ENCODE measurements at regions not wholly inside any gene's neighbourhood (a gene's known extent, or its start where the extent isn't known, plus 50 kb on each side); places are given as distances from the start of the nearest gene placed in this dataset.

- no peak for TF ChIP-seq CTCF (IDR thresholded peaks at IDR 0.05; ENCODE audit: control insufficient read depth, insufficient read depth, low read depth, low read length, missing control alignments)
- no peak overlapping the region for H3K4me3 ChIP-seq (ENCODE audit: control insufficient read depth, low read depth, low read length)
- DNase-seq (ENCODE audit: low read depth), result no peak
These were observed 130.5 kb downstream of the FAM76B start for GRCh38 chr11:95659088-95659487.

- DNase-seq (ENCODE audit: low read depth), result no peak
- no peak for TF ChIP-seq CTCF (IDR thresholded peaks at IDR 0.05; ENCODE audit: control insufficient read depth, insufficient read depth, low read depth, low read length, missing control alignments)
- no peak overlapping the region for H3K4me3 ChIP-seq (ENCODE audit: control insufficient read depth, low read depth, low read length)
These were observed 134.0 kb downstream of the FAM76B start for GRCh38 chr11:95655536-95655935.

GRCh38 chr11:95653680-95654079, 135.9 kb downstream of the FAM76B start:
- DNase-seq (ENCODE audit: low read depth), result no peak
- no peak overlapping the region for H3K4me3 ChIP-seq (ENCODE audit: control insufficient read depth, low read depth, low read length)
- TF ChIP-seq CTCF (IDR thresholded peaks at IDR 0.05; ENCODE audit: control insufficient read depth, insufficient read depth, low read depth, low read length, missing control alignments), result no peak

GRCh38 chr11:95653099-95653498, 136.5 kb downstream of the FAM76B start:
- TF ChIP-seq CTCF (IDR thresholded peaks at IDR 0.05; ENCODE audit: control insufficient read depth, insufficient read depth, low read depth, low read length, missing control alignments), result no peak
- H3K4me3 ChIP-seq (ENCODE audit: control insufficient read depth, low read depth, low read length), result no peak overlapping the region
- DNase-seq (ENCODE audit: low read depth), result no peak

GRCh38 chr11:95652002-95652472, 137.5 kb downstream of the FAM76B start:
- no peak for TF ChIP-seq CTCF (IDR thresholded peaks at IDR 0.05; ENCODE audit: control insufficient read depth, insufficient read depth, low read depth, low read length, missing control alignments)
- H3K4me3 ChIP-seq (ENCODE audit: control insufficient read depth, low read depth, low read length), result no peak overlapping the region
- no peak for DNase-seq (ENCODE audit: low read depth)

- DNase-seq (ENCODE audit: low read depth), result no peak
- TF ChIP-seq CTCF (IDR thresholded peaks at IDR 0.05; ENCODE audit: control insufficient read depth, insufficient read depth, low read depth, low read length, missing control alignments), result no peak
These were observed 139.3 kb downstream of the FAM76B start for GRCh38 chr11:95650276-95650675.

GRCh38 chr11:95647871-95648270, 141.7 kb downstream of the FAM76B start:
- TF ChIP-seq CTCF (IDR thresholded peaks at IDR 0.05; ENCODE audit: control insufficient read depth, insufficient read depth, low read depth, low read length, missing control alignments), result no peak
- DNase-seq (ENCODE audit: low read depth), result no peak
- H3K4me3 ChIP-seq (ENCODE audit: control insufficient read depth, low read depth, low read length), result no peak overlapping the region

More at GRCh38 chr11:95650276-95650675, 139.3 kb downstream of the FAM76B start:
- H3K4me3 ChIP-seq (ENCODE audit: control insufficient read depth, low read depth, low read length), result no peak overlapping the region
